ENCODE measurements at regions not wholly inside any gene's neighbourhood (a gene's known extent, or its start where the extent isn't known, plus 50 kb on each side); places are given as distances from the start of the nearest gene placed in this dataset.

GRCh38 chr3:30492322-30493192 lies 113.8 kb upstream of the TGFBR2 start:
- H3K27me3 ChIP-seq (ENCODE audit: control insufficient read depth, insufficient read depth, low read length) = no peaks in the 10 kb centered on the region
- H3K4me3 ChIP-seq (ENCODE audit: low read depth in 2 of 2, low read length in 2 of 2) = no peak overlapping the region
- peak; percentile 84 for ATAC-seq
- H3K9me3 ChIP-seq (ENCODE audit: control insufficient read depth, insufficient read depth, low read depth, low read length) = no peaks in the 10 kb centered on the region
- TF ChIP-seq SIN3A (IDR thresholded peaks at IDR 0.05; ENCODE audit: borderline replicate concordance, insufficient read depth, low read depth, low read length) (no peak), CTCF (IDR thresholded peaks at IDR 0.05) (no peak), TCF7L2 (IDR thresholded peaks at IDR 0.05; ENCODE audit: low read depth, low read length) (no peak), POLR2AphosphoS5 (IDR thresholded peaks at IDR 0.05; ENCODE audit: low read depth, low read length) (no peak), REST (IDR thresholded peaks at IDR 0.05; ENCODE audit: insufficient read depth in 1 of 2, low read depth in 2 of 2, low read length in 1 of 2) (no peak)
- DNase-seq (ENCODE audit: low read depth, low spot score) = no peak
- H3K4me1 ChIP-seq (ENCODE audit: control insufficient read depth, insufficient read depth, low read length) = no peaks in the 10 kb centered on the region
- intact Hi-C loops (cut with micrococcal nuclease; ENCODE audit: unreplicated experiment) (no loop called here), in situ Hi-C loops (cut with HindIII; ENCODE audit: low pct_unique_long_range_greater_than_20kb, low sequenced_read_pairs) (no loop called here)
- POLR2A ChIA-PET = no interaction called here
- no TSS peak for BruUV-seq (replicated peaks)
- no peak overlapping the region for H3K27ac ChIP-seq (ENCODE audit: low read length)
- CTCF ChIA-PET = no interaction called here
- no peaks in the 10 kb centered on the region for H3K36me3 ChIP-seq (ENCODE audit: control insufficient read depth, insufficient read depth, low read length)

GRCh38 chr3:30493911-30494311 lies 112.5 kb upstream of the TGFBR2 start:
- TF ChIP-seq REST (IDR thresholded peaks at IDR 0.05; ENCODE audit: insufficient read depth in 1 of 2, low read depth in 2 of 2, low read length in 1 of 2) (no peak), POLR2AphosphoS5 (IDR thresholded peaks at IDR 0.05; ENCODE audit: low read depth, low read length) (no peak), TCF7L2 (IDR thresholded peaks at IDR 0.05; ENCODE audit: low read depth, low read length) (no peak), CTCF (IDR thresholded peaks at IDR 0.05) (no peak), SIN3A (IDR thresholded peaks at IDR 0.05; ENCODE audit: borderline replicate concordance, insufficient read depth, low read depth, low read length) (no peak)
- intact Hi-C loops (cut with micrococcal nuclease; ENCODE audit: unreplicated experiment) (no loop called here), in situ Hi-C loops (cut with HindIII; ENCODE audit: low pct_unique_long_range_greater_than_20kb, low sequenced_read_pairs) (no loop called here)
- CTCF ChIA-PET = no interaction called here
- ATAC-seq (no peak), DNase-seq (ENCODE audit: low read depth, low spot score) (no peak)
- Histone ChIP-seq H3K4me1 (ENCODE audit: control insufficient read depth, insufficient read depth, low read length) (no peaks in the 10 kb centered on the region), H3K9me3 (ENCODE audit: control insufficient read depth, insufficient read depth, low read depth, low read length) (no peaks in the 10 kb centered on the region), H3K4me3 (ENCODE audit: low read depth in 2 of 2, low read length in 2 of 2) (no peak overlapping the region), H3K36me3 (ENCODE audit: control insufficient read depth, insufficient read depth, low read length) (no peaks in the 10 kb centered on the region), H3K27me3 (ENCODE audit: control insufficient read depth, insufficient read depth, low read length) (no peaks in the 10 kb centered on the region), H3K27ac (ENCODE audit: low read length) (no peak overlapping the region)
- POLR2A ChIA-PET = no interaction called here
- BruUV-seq (replicated peaks) = no TSS peak

Data from Panc1 (cell line).